ENCODE measurements at regions not wholly inside any gene's neighbourhood (a gene's known extent, or its start where the extent isn't known, plus 50 kb on each side); places are given as distances from the start of the nearest gene placed in this dataset.

- no peak for ATAC-seq
- H3K27me3 ChIP-seq, result no peaks in the 10 kb centered on the region
- TF ChIP-seq CTCF (IDR thresholded peaks at IDR 0.05) (no peak), POLR2A (IDR thresholded peaks at IDR 0.05) (no peak)
- H3K9me3 ChIP-seq, result peaks cover 0 to 41% (median 7%) of the 10 kb centered on the region in 12 donors
- H3K4me3 ChIP-seq, result no peak overlapping the region
- no peak overlapping the region for H3K27ac ChIP-seq
- WGBS, 4 donors, result 96 to 98% (median 96%) methylated on average over 8 of the region's 8 CpGs
- peaks cover 0 to 6% (median 0%) of the 10 kb centered on the region in 12 donors for H3K4me1 ChIP-seq
- no peak for DNase-seq
- intact Hi-C loops (cut with DNase I), result no loop called here
- no peaks in the 10 kb centered on the region for H3K36me3 ChIP-seq
Measured at GRCh38 chr5:92946546-92946945, 634.5 kb downstream of the NR2F1-AS1 start.

- Histone ChIP-seq H3K27ac (peak overlapping the region in 3 of 12 donors; percentile 11 to 52 (median 47)), H3K9me3 (peaks cover 0 to 32% (median 5%) of the 10 kb centered on the region in 12 donors), H3K4me1 (peaks cover 0 to 6% (median 0%) of the 10 kb centered on the region in 12 donors), H3K4me3 (no peak overlapping the region), H3K27me3 (no peaks in the 10 kb centered on the region), H3K36me3 (no peaks in the 10 kb centered on the region)
- DNase-seq (no peak), ATAC-seq (no peak)
- no peak for TF ChIP-seq POLR2A (IDR thresholded peaks at IDR 0.05)
- no peak for TF ChIP-seq CTCF (IDR thresholded peaks at IDR 0.05)
- intact Hi-C loops (cut with DNase I), result no loop called here
Measured at GRCh38 chr5:92945605-92946097, 635.4 kb downstream of the NR2F1-AS1 start.

- Histone ChIP-seq H3K36me3 (no peaks in the 10 kb centered on the region), H3K27me3 (no peaks in the 10 kb centered on the region), H3K9me3 (peaks cover 0 to 26% (median 3%) of the 10 kb centered on the region in 12 donors), H3K4me3 (no peak overlapping the region), H3K27ac (peak overlapping the region in 6 of 12 donors; percentile 11 to 56 (median 50)), H3K4me1 (peaks cover 0 to 6% (median 0%) of the 10 kb centered on the region in 12 donors)
- DNase-seq, result no peak
- no peak for ATAC-seq
- intact Hi-C loops (cut with DNase I), result no loop called here
- WGBS, 4 donors, result 33 to 57% (median 47%) methylated on average over 3 of the region's 3 CpGs
- TF ChIP-seq CTCF (IDR thresholded peaks at IDR 0.05) (no peak), POLR2A (IDR thresholded peaks at IDR 0.05) (no peak)
Measured at GRCh38 chr5:92944903-92945604, 636.0 kb downstream of the NR2F1-AS1 start.

- H3K4me1 ChIP-seq, result peaks cover 0 to 11% (median 0%) of the 10 kb centered on the region in 12 donors
- TF ChIP-seq POLR2A (IDR thresholded peaks at IDR 0.05), result no peak
- no peak for TF ChIP-seq CTCF (IDR thresholded peaks at IDR 0.05)
- H3K27me3 ChIP-seq, result no peaks in the 10 kb centered on the region
- no peak for DNase-seq
- 82 to 98% (median 90%) methylated on average over 2 of the region's 2 CpGs for WGBS, 4 donors
- no peak for ATAC-seq
- intact Hi-C loops (cut with DNase I), result no loop called here
- peak overlapping the region in 3 of 12 donors; percentile 47 to 56 (median 52) for H3K27ac ChIP-seq
- H3K36me3 ChIP-seq, result no peaks in the 10 kb centered on the region
- H3K4me3 ChIP-seq, result no peak overlapping the region
- H3K9me3 ChIP-seq, result peaks cover 0 to 20% (median 0%) of the 10 kb centered on the region in 12 donors
Measured at GRCh38 chr5:92944337-92944736, 636.7 kb downstream of the NR2F1-AS1 start.

All from heart left ventricle (tissue), 16 donors.